ENCODE measurements at regions not wholly inside any gene's neighbourhood (a gene's known extent, or its start where the extent isn't known, plus 50 kb on each side); places are given as distances from the start of the nearest gene placed in this dataset.

DNA sequence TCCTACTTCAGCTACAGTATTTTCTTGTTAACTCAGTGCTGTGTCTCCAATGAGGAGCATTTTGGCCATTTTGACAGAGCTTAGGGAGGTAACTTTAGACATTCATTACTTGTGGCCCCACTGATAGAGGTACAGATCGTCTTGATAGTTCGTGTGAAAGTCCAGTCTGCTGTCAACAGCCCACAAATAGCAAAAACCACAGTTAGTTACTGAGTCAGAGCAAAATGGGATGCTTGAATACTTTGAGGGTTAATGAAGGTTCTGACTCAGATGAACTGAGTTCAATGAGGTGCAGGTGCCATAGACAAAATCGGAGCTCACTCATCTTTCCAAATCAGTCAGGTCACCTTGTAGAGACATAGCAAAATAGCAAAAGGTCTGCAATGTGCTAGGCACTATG lies 163.1 kb upstream of the TLE4 start:
- no peaks in the 10 kb centered on the region for H3F3A ChIP-seq (ENCODE audit: insufficient read depth)
- TF ChIP-seq EZH2phosphoT487 (conservative IDR thresholded peaks at IDR 0.05; ENCODE audit: low read length) = no peak
- TF ChIP-seq, protein P1, sequence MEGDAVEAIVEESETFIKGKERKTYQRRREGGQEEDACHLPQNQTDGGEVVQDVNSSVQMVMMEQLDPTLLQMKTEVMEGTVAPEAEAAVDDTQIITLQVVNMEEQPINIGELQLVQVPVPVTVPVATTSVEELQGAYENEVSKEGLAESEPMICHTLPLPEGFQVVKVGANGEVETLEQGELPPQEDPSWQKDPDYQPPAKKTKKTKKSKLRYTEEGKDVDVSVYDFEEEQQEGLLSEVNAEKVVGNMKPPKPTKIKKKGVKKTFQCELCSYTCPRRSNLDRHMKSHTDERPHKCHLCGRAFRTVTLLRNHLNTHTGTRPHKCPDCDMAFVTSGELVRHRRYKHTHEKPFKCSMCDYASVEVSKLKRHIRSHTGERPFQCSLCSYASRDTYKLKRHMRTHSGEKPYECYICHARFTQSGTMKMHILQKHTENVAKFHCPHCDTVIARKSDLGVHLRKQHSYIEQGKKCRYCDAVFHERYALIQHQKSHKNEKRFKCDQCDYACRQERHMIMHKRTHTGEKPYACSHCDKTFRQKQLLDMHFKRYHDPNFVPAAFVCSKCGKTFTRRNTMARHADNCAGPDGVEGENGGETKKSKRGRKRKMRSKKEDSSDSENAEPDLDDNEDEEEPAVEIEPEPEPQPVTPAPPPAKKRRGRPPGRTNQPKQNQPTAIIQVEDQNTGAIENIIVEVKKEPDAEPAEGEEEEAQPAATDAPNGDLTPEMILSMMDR (IDR thresholded peaks at IDR 0.05; ENCODE audit: insufficient read depth, low read length, poor library complexity, severe bottlenecking) = no peak
- H3K9me2 ChIP-seq (replicated peaks; ENCODE audit: insufficient read depth, low read length) = no peaks in the 10 kb centered on the region
- H3K9ac ChIP-seq (ENCODE audit: low read length) = no peak overlapping the region
- H3K27me3 ChIP-seq (ENCODE audit: low read length) = no peaks in the 10 kb centered on the region
- H2AFZ ChIP-seq (ENCODE audit: low read depth, low read length, severe bottlenecking) = no peak overlapping the region
- no peak overlapping the region for H3K4me2 ChIP-seq (ENCODE audit: low read depth, low read length, poor library complexity, severe bottlenecking)
- H3K79me2 ChIP-seq (ENCODE audit: insufficient read depth, low read length) = no peaks in the 10 kb centered on the region
- H3K36me3 ChIP-seq (ENCODE audit: low read length) = no peaks in the 10 kb centered on the region
- H3K27ac ChIP-seq (ENCODE audit: low read depth, low read length) = no peak overlapping the region
- H4K20me1 ChIP-seq (ENCODE audit: low read depth, low read length) = no peaks in the 10 kb centered on the region
- no peak overlapping the region for H3K4me3 ChIP-seq (ENCODE audit: insufficient read depth, low read length, poor library complexity, severe bottlenecking)
- no peaks in the 10 kb centered on the region for H3K9me3 ChIP-seq (ENCODE audit: insufficient read depth, low read length)

GRCh38 chr9:79409182-79409823 lies 162.5 kb upstream of the TLE4 start:
- H3K27ac ChIP-seq (ENCODE audit: low read depth, low read length) = no peak overlapping the region
- no peak overlapping the region for H2AFZ ChIP-seq (ENCODE audit: low read depth, low read length, severe bottlenecking)
- H3K4me2 ChIP-seq (ENCODE audit: low read depth, low read length, poor library complexity, severe bottlenecking) = no peak overlapping the region
- H3K36me3 ChIP-seq (ENCODE audit: low read length) = no peaks in the 10 kb centered on the region
- H3K79me2 ChIP-seq (ENCODE audit: insufficient read depth, low read length) = no peaks in the 10 kb centered on the region
- no peaks in the 10 kb centered on the region for H3F3A ChIP-seq (ENCODE audit: insufficient read depth)
- H3K27me3 ChIP-seq (ENCODE audit: low read length) = no peaks in the 10 kb centered on the region
- H4K20me1 ChIP-seq (ENCODE audit: low read depth, low read length) = no peaks in the 10 kb centered on the region
- no peak overlapping the region for H3K9ac ChIP-seq (ENCODE audit: low read length)
- no peaks in the 10 kb centered on the region for H3K9me3 ChIP-seq (ENCODE audit: insufficient read depth, low read length)
- H3K4me3 ChIP-seq (ENCODE audit: insufficient read depth, low read length, poor library complexity, severe bottlenecking) = no peak overlapping the region
- no peaks in the 10 kb centered on the region for H3K9me2 ChIP-seq (replicated peaks; ENCODE audit: insufficient read depth, low read length)
- TF ChIP-seq, protein P1 (IDR thresholded peaks at IDR 0.05; ENCODE audit: insufficient read depth, low read length, poor library complexity, severe bottlenecking) = no peak
- no peak for TF ChIP-seq EZH2phosphoT487 (conservative IDR thresholded peaks at IDR 0.05; ENCODE audit: low read length)

DNA sequence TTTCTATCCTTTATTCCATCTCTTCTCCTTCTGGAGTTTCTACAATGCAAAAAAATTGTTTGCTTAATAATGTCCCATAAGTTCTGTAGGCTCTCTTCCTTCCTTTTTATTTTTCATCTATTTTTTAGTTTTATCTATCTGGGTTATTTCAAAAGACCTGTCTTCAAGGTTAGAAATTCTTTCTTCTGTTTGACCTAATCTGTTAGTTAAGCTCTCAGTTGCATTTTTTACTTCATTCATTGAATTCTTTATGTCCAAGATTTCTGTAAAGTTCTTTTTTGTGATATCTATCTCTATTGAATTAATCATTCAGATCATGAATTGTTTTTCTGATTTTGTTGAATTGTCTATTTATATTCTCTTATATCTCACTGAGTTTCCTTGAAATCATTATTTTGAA lies 145.9 kb upstream of the TLE4 start:
- Histone ChIP-seq H3K9ac (ENCODE audit: low read length) (no peak overlapping the region), H3K36me3 (ENCODE audit: low read length) (no peaks in the 10 kb centered on the region), H2AFZ (ENCODE audit: low read depth, low read length, severe bottlenecking) (no peak overlapping the region), H3K27me3 (ENCODE audit: low read length) (no peaks in the 10 kb centered on the region), H3K79me2 (ENCODE audit: insufficient read depth, low read length) (no peaks in the 10 kb centered on the region), H4K20me1 (ENCODE audit: low read depth, low read length) (no peaks in the 10 kb centered on the region), H3K9me3 (ENCODE audit: insufficient read depth, low read length) (no peaks in the 10 kb centered on the region), H3F3A (ENCODE audit: insufficient read depth) (no peaks in the 10 kb centered on the region), H3K9me2 (replicated peaks; ENCODE audit: insufficient read depth, low read length) (no peaks in the 10 kb centered on the region), H3K27ac (ENCODE audit: low read depth, low read length) (no peak overlapping the region), H3K4me2 (ENCODE audit: low read depth, low read length, poor library complexity, severe bottlenecking) (no peak overlapping the region), H3K4me3 (ENCODE audit: insufficient read depth, low read length, poor library complexity, severe bottlenecking) (no peak overlapping the region)
- no peak for TF ChIP-seq EZH2phosphoT487 (conservative IDR thresholded peaks at IDR 0.05; ENCODE audit: low read length)
- TF ChIP-seq, protein P1 (IDR thresholded peaks at IDR 0.05; ENCODE audit: insufficient read depth, low read length, poor library complexity, severe bottlenecking) = no peak
